ENCODE measurements at regions not wholly inside any gene's neighbourhood (a gene's known extent, or its start where the extent isn't known, plus 50 kb on each side); places are given as distances from the start of the nearest gene placed in this dataset.
"Not testable (repeated sequence)": the region's sequence is repeated elsewhere in the genome, so short reads cannot be mapped to it uniquely, and the experiment has no call there.

DNA sequence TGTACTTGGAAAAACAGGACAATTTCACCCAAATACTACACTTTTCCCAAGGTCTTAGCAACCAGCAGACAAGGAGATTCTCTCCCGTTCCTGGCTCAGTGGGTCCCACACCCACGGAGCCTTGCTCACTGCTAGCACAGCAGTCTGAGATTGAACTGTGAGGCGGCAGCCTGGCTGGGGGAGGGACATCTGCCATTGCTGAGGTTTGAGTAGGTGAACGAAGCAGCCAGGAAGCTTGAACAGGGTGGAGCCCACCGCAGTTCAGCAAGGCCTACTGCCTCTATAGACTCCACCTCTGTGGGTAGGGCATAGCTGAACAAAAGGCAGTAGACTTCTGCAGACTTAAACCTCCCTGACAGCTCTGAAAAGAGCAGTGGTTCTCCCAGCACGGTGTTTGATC lies 166.5 kb upstream of the TTC29 start:
- TF ChIP-seq, protein P1, sequence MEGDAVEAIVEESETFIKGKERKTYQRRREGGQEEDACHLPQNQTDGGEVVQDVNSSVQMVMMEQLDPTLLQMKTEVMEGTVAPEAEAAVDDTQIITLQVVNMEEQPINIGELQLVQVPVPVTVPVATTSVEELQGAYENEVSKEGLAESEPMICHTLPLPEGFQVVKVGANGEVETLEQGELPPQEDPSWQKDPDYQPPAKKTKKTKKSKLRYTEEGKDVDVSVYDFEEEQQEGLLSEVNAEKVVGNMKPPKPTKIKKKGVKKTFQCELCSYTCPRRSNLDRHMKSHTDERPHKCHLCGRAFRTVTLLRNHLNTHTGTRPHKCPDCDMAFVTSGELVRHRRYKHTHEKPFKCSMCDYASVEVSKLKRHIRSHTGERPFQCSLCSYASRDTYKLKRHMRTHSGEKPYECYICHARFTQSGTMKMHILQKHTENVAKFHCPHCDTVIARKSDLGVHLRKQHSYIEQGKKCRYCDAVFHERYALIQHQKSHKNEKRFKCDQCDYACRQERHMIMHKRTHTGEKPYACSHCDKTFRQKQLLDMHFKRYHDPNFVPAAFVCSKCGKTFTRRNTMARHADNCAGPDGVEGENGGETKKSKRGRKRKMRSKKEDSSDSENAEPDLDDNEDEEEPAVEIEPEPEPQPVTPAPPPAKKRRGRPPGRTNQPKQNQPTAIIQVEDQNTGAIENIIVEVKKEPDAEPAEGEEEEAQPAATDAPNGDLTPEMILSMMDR (IDR thresholded peaks at IDR 0.05): not testable (repeated sequence)
- not testable (repeated sequence) for TF ChIP-seq POLR2A, POLR2AphosphoS5 (IDR thresholded peaks at IDR 0.05)

Measured in breast epithelium (tissue), 3 donors.